ENCODE measurements at regions not wholly inside any gene's neighbourhood (a gene's known extent, or its start where the extent isn't known, plus 50 kb on each side); places are given as distances from the start of the nearest gene placed in this dataset.

DNA sequence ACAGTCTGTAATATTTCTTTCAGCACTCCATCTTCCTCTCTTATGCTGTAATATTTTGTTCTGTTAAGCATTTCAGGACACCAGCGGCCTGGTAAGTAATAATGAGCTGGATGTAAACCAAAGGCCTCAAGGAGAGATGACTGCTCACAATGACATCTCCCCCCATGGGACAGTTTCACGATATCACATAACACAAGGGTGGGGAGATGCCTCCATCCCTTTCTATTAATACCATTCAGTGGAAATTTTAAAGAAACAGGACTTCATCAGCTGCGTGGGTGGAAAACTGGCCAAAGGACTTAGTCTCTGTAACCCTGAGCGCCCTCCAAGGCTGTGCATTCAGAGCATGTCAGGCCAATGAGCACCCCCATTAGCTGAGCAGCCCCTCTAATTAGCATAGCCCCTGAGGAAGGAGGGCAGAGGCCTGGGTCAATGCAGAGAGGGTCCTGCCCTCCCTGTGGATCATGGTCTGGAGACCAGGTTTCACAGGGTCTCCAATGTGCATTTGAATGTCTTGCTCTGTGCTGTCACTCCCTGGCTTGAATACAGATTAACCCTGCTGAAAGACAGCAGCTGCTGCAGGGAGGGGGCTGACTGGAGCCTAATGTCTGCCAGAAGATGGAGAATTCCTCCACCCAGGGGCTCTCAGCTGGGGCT lies 156.4 kb downstream of the HS3ST2 start:
- Histone ChIP-seq H3K9me3 (no peaks in the 10 kb centered on the region), H3K36me3 (no peaks in the 10 kb centered on the region), H3K4me1 (no peaks in the 10 kb centered on the region), H3K27me3 (peaks cover 0 to 3% of the 10 kb centered on the region in 2 donors), H3K27ac (no peak overlapping the region), H3K4me3 (no peak overlapping the region)
- TF ChIP-seq, protein P1, sequence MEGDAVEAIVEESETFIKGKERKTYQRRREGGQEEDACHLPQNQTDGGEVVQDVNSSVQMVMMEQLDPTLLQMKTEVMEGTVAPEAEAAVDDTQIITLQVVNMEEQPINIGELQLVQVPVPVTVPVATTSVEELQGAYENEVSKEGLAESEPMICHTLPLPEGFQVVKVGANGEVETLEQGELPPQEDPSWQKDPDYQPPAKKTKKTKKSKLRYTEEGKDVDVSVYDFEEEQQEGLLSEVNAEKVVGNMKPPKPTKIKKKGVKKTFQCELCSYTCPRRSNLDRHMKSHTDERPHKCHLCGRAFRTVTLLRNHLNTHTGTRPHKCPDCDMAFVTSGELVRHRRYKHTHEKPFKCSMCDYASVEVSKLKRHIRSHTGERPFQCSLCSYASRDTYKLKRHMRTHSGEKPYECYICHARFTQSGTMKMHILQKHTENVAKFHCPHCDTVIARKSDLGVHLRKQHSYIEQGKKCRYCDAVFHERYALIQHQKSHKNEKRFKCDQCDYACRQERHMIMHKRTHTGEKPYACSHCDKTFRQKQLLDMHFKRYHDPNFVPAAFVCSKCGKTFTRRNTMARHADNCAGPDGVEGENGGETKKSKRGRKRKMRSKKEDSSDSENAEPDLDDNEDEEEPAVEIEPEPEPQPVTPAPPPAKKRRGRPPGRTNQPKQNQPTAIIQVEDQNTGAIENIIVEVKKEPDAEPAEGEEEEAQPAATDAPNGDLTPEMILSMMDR (IDR thresholded peaks at IDR 0.05), result no peak
- intact Hi-C loops (cut with DNase I; ENCODE audit: low total_unique reads), result no loop called here
- no peak for DNase-seq

DNA sequence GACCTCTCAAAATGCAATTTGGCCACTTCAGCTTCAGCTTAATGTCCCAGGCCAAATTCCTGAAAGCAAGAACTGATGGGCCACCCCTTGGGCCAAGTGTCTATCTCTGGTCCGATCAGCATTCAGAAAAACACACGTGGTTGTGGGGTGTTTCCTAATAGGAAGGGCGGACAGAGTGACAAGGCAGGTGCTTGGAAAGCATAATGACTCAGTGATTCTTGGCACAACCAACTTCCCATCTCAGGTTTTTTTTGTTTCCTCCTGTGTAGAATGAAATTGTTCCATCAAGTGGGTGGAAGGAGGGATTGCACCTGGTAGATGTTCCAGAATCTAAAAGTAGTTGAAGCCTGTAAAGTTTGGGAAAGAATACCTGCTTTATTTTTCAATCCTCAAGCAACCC lies 155.6 kb downstream of the HS3ST2 start:
- DNase-seq, result no peak
- no peaks in the 10 kb centered on the region for H3K9me3 ChIP-seq
- peaks cover 0 to 3% of the 10 kb centered on the region in 2 donors for H3K27me3 ChIP-seq
- H3K36me3 ChIP-seq, result no peaks in the 10 kb centered on the region
- H3K4me3 ChIP-seq, result no peak overlapping the region
- intact Hi-C loops (cut with DNase I; ENCODE audit: low total_unique reads), result no loop called here
- TF ChIP-seq, protein P1 (IDR thresholded peaks at IDR 0.05), result no peak
- H3K27ac ChIP-seq, result no peak overlapping the region
- no peaks in the 10 kb centered on the region for H3K4me1 ChIP-seq

DNA sequence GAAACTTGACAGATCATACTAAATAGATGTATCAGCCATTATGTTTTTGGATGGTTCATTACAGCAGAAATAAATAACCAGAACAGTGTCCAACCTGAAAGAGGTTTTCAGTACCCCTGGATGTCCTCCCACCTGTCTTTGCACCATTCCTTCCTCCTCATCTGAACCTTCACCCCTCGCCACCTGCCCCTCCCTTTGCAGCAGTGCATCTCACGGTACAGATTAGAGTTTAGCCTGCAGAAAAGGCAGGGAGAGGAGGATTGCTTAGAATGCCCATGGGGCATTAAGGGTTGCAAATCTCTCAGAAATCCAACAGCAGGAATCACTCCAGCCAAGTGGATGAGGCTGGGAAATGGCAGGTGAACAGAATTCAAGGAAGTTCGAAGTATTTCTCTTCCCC lies 155.0 kb downstream of the HS3ST2 start:
- no peaks in the 10 kb centered on the region for H3K9me3 ChIP-seq
- no peak overlapping the region for H3K27ac ChIP-seq
- DNase-seq, result no peak
- intact Hi-C loops (cut with DNase I; ENCODE audit: low total_unique reads), result no loop called here
- H3K4me3 ChIP-seq, result no peak overlapping the region
- no peaks in the 10 kb centered on the region for H3K4me1 ChIP-seq
- no peaks in the 10 kb centered on the region for H3K36me3 ChIP-seq
- peaks cover 0 to 3% of the 10 kb centered on the region in 2 donors for H3K27me3 ChIP-seq
- TF ChIP-seq, protein P1 (IDR thresholded peaks at IDR 0.05), result no peak

DNA sequence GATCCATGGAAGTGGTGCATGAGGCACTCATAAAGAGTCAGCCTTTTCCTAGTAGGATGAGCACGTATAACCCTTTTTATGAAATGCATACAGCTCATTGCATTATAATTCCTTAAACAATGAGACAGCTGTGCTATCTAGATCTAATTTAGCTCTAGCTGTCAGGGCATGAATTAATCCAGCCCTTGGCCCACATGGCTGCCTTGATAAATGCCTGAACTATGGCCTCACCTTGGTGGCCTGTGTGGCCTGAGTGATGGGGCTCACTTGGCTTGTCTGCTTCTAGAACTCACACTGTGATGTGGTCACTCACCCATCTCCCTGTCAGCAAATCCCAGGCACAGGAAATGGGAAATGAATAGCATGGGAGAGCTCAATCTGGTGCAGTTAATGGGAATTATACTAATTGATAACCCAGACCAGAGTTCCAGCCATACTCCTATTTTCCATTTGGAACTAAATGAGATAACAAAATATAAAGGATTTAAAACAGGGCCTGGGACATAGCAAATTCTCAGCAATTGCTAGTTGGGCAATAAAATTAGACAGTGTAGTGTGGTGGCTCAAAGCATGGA lies 153.6 kb downstream of the HS3ST2 start:
- DNase-seq, result no peak
- Histone ChIP-seq H3K27ac (no peak overlapping the region), H3K4me1 (no peaks in the 10 kb centered on the region), H3K27me3 (peaks cover 0 to 3% of the 10 kb centered on the region in 2 donors), H3K4me3 (no peak overlapping the region), H3K36me3 (no peaks in the 10 kb centered on the region), H3K9me3 (no peaks in the 10 kb centered on the region)
- intact Hi-C loops (cut with DNase I; ENCODE audit: low total_unique reads), result no loop called here
- TF ChIP-seq, protein P1 (IDR thresholded peaks at IDR 0.05), result no peak
